Caco-2 (cell line): ENCODE measurements at regions not wholly inside any gene's neighbourhood (a gene's known extent, or its start where the extent isn't known, plus 50 kb on each side); places are given as distances from the start of the nearest gene placed in this dataset.

Source experiments
- BruUV-seq: library from RNA; stranded (reverse); fragments of 400-500 nt; replicated peaks from 2 replicates; lab custom pipeline; 2021; lab: Mats Ljungman, UMichigan
- CTCF ChIA-PET: fragments of 300-600 bp; sonication (Branson Sonifier 250); formaldehyde crosslinking; loops from one replicate; lab custom pipeline; 2022; ENCODE audit warnings: antibody characterized with exemption; lab: Charles Lee
- POLR2A ChIA-PET: fragments of 300-600 bp; sonication (Branson Sonifier 250); formaldehyde crosslinking; loops from one replicate; lab custom pipeline; 2022; ENCODE audit warnings: antibody characterized with exemption; lab: Charles Lee
- DNase-seq, 2 experiments: peaks; one replicate each; pipeline versions ENCODE4 v3.0.0 to v3.0.0-alpha.2; 2020 to 2022
- H3K27me3 ChIP-seq: replicated peaks from 2 replicates; pipeline ENCODE4 v1.6.0; 2011; ENCODE audit warnings: low read length; ENCODE audit not compliant: control insufficient read depth, insufficient read depth
- H3K36me3 ChIP-seq: 2 replicates; pipeline ENCODE4 v1.5.1; 2011; ENCODE audit warnings: low read length; ENCODE audit not compliant: control insufficient read depth, insufficient read depth
- H3K4me1 ChIP-seq: fragments of 250-450 bp; sonication (Bioruptor Pico); 2 replicates; pipeline ENCODE4 v1.5.1; 2020; ENCODE audit warnings: mild to moderate bottlenecking
- H3K4me3 ChIP-seq: 2 replicates; pipeline ENCODE4 v1.5.1; 2011; ENCODE audit warnings: low read depth, mild to moderate bottlenecking, control low read depth, low read length
- H3K9me3 ChIP-seq: fragments of 250-450 bp; sonication (Bioruptor Pico); 2 replicates; pipeline ENCODE4 v1.5.1; 2020; ENCODE audit warnings: mild to moderate bottlenecking, moderate library complexity
- H3K27ac Mint-ChIP-seq: one replicate; pipeline ENCODE4 v1.8.0; 2022; ENCODE audit warnings: mixed read lengths; ENCODE audit not compliant: unreplicated experiment
- H3K27me3 Mint-ChIP-seq: one replicate; pipeline ENCODE4 v1.8.0; 2022; ENCODE audit warnings: mixed read lengths; ENCODE audit not compliant: insufficient read depth, unreplicated experiment
- H3K36me3 Mint-ChIP-seq: one replicate; pipeline ENCODE4 v1.8.0; 2022; ENCODE audit warnings: mild to moderate bottlenecking, mixed read lengths; ENCODE audit not compliant: insufficient read depth, unreplicated experiment
- H3K4me1 Mint-ChIP-seq: one replicate; pipeline ENCODE4 v1.8.0; 2022; ENCODE audit warnings: low read depth, mixed read lengths; ENCODE audit not compliant: unreplicated experiment
- H3K4me3 Mint-ChIP-seq: one replicate; pipeline ENCODE4 v1.8.0; 2022; ENCODE audit warnings: mild to moderate bottlenecking, moderate library complexity, mixed read lengths; ENCODE audit not compliant: unreplicated experiment
- H3K9me3 Mint-ChIP-seq: one replicate; pipeline ENCODE4 v1.8.0; 2022; ENCODE audit warnings: mixed read lengths; ENCODE audit not compliant: unreplicated experiment
- intact Hi-C: fragments of 100-400 bp; cut with micrococcal nuclease; formaldehyde crosslinking; loops from one replicate; pipeline ENCODE4 v1.10.0; 2022; ENCODE audit not compliant: unreplicated experiment
- TF ChIP-seq, protein P1 (sequence below), 2 experiments: fragments of 200-600 bp in 1 of 2; IDR thresholded peaks; 1 replicate in 1 of 2; 2 replicates in 1 of 2; pipeline versions ENCODE4 v1.5.1 to v1.8.0; 2011 to 2022; ENCODE audit warnings: antibody characterized with exemption in 1 of 2, control low read depth in 1 of 2, inconsistent platforms in 1 of 2, low read depth in 1 of 2, low read length in 1 of 2, mild to moderate bottlenecking in 1 of 2, moderate library complexity in 1 of 2; ENCODE audit not compliant: insufficient read depth in 1 of 2, severe bottlenecking in 1 of 2, unreplicated experiment in 1 of 2

DNA sequence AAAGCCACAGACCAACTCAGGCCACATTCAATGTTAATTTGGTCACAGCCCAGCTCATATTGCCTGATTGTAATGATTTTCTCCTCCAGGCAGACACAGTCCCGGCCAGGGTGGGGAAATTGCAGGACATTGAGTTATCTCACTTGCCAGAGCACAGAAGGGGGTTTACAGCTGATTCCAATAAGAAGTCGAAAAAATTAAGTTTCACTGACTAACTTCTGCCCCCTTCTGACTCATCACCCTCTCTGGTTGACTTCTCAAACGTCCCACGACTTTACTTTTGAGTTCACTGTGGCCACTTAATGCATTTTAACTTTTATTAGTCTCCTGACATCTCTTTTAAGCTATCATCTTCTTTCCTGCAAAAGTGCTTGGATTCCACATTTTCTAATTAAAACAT lies 321.4 kb upstream of the WWC1 start:
- CTCF ChIA-PET, result no interaction called here
- no peak overlapping the region for H3K27ac Mint-ChIP-seq

DNA sequence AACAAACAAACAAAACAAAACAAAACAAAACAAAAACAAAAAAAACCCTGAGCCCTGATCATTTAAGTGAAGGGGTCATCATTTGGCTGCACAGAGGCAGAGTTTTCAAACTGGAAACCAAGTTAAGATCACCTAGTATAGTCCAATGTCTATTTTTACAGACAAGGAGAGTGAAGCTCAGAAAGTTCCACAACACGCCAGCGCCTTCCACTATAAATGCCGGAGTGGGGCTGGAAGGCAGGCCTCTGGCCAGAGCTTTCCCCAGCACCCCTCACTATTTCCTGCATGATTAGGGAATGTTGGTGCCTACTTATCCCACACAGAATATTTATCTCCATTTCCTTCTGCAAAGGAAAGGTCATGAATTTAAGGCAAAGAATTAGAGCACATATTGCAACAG lies 319.7 kb upstream of the WWC1 start:
- Mint-ChIP-seq H3K4me1 (no peaks in the 10 kb centered on the region), H3K36me3 (no peaks in the 10 kb centered on the region), H3K4me3 (no peak overlapping the region), H3K27ac (no peak overlapping the region), H3K9me3 (no peaks in the 10 kb centered on the region), H3K27me3 (peaks cover 8% of the 10 kb centered on the region)
- intact Hi-C loops, result no loop called here
- no peak for DNase-seq
- ChIA-PET POLR2A (no interaction called here), CTCF (no interaction called here)
- TF ChIP-seq, protein P1, sequence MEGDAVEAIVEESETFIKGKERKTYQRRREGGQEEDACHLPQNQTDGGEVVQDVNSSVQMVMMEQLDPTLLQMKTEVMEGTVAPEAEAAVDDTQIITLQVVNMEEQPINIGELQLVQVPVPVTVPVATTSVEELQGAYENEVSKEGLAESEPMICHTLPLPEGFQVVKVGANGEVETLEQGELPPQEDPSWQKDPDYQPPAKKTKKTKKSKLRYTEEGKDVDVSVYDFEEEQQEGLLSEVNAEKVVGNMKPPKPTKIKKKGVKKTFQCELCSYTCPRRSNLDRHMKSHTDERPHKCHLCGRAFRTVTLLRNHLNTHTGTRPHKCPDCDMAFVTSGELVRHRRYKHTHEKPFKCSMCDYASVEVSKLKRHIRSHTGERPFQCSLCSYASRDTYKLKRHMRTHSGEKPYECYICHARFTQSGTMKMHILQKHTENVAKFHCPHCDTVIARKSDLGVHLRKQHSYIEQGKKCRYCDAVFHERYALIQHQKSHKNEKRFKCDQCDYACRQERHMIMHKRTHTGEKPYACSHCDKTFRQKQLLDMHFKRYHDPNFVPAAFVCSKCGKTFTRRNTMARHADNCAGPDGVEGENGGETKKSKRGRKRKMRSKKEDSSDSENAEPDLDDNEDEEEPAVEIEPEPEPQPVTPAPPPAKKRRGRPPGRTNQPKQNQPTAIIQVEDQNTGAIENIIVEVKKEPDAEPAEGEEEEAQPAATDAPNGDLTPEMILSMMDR (IDR thresholded peaks at IDR 0.05; ENCODE audit: insufficient read depth in 1 of 2, low read depth in 1 of 2, low read length in 1 of 2, severe bottlenecking in 1 of 2, unreplicated experiment in 1 of 2), result no peak
- Histone ChIP-seq H3K36me3 (no peaks in the 10 kb centered on the region), H3K4me3 (no peak overlapping the region), H3K9me3 (no peaks in the 10 kb centered on the region), H3K27me3 (no peaks in the 10 kb centered on the region), H3K4me1 (no peaks in the 10 kb centered on the region)
- BruUV-seq, result no TSS peak

More for the DNA sequence above, 321.4 kb upstream of the WWC1 start:
- Mint-ChIP-seq H3K36me3 (no peaks in the 10 kb centered on the region), H3K4me1 (no peaks in the 10 kb centered on the region), H3K9me3 (no peaks in the 10 kb centered on the region), H3K27me3 (peaks cover 4% of the 10 kb centered on the region), H3K4me3 (no peak overlapping the region)
- no TSS peak for BruUV-seq
- POLR2A ChIA-PET, result no interaction called here
- Histone ChIP-seq H3K4me3 (no peak overlapping the region), H3K27me3 (no peaks in the 10 kb centered on the region), H3K9me3 (no peaks in the 10 kb centered on the region), H3K4me1 (no peaks in the 10 kb centered on the region), H3K36me3 (no peaks in the 10 kb centered on the region)
- no peak for DNase-seq
- intact Hi-C loops, result no loop called here
- TF ChIP-seq, protein P1 (IDR thresholded peaks at IDR 0.05; ENCODE audit: insufficient read depth in 1 of 2, low read depth in 1 of 2, low read length in 1 of 2, severe bottlenecking in 1 of 2, unreplicated experiment in 1 of 2), result no peak

DNA sequence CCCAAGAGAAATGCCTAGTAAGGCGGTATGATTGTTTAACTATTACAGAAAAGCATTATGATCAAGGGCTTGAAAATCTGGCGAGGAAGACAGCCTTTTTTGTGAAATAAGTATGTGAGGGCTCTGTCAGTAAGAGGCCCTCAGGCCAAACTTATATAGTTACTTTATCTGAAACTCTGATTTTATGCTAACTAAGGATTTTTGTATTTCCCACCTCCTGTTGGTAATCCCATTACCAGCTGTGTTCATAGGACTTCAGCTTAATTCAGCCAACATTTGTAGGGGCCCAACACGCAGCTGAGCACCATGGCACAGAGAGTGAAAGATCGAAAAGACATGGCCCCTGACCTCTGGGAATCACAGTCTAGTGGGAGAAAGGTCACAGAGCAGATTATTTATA lies 318.3 kb upstream of the WWC1 start:
- no TSS peak for BruUV-seq
- Histone ChIP-seq H3K27me3 (no peaks in the 10 kb centered on the region), H3K9me3 (no peaks in the 10 kb centered on the region), H3K4me3 (no peak overlapping the region), H3K4me1 (no peaks in the 10 kb centered on the region), H3K36me3 (no peaks in the 10 kb centered on the region)
- H3K4me1 Mint-ChIP-seq, result no peaks in the 10 kb centered on the region
- no peak overlapping the region for H3K27ac Mint-ChIP-seq
- no peak overlapping the region for H3K4me3 Mint-ChIP-seq
- CTCF ChIA-PET, result no interaction called here
- intact Hi-C loops, result no loop called here
- peaks cover 11% of the 10 kb centered on the region for H3K27me3 Mint-ChIP-seq
- H3K9me3 Mint-ChIP-seq, result no peaks in the 10 kb centered on the region
- TF ChIP-seq, protein P1 (IDR thresholded peaks at IDR 0.05; ENCODE audit: insufficient read depth in 1 of 2, low read depth in 1 of 2, low read length in 1 of 2, severe bottlenecking in 1 of 2, unreplicated experiment in 1 of 2), result no peak
- no peaks in the 10 kb centered on the region for H3K36me3 Mint-ChIP-seq
- POLR2A ChIA-PET, result no interaction called here
- DNase-seq, result no peak
